HCT116 (cell line): ENCODE measurements at regions not wholly inside any gene's neighbourhood (a gene's known extent, or its start where the extent isn't known, plus 50 kb on each side); places are given as distances from the start of the nearest gene placed in this dataset.

Experiments
- ATAC-seq: fragments of 200-7000 bp; cut with Tn5 transposase; 2 replicates; pipeline ENCODE4 v1.9.1; 2020; ENCODE audit warnings: mild to moderate bottlenecking, moderate library complexity
- BruUV-seq: library from RNA; stranded (reverse); fragments of 400-500 nt; replicated peaks from 2 replicates; lab custom pipeline; 2021; lab: Mats Ljungman, UMichigan
- CTCF ChIA-PET: fragments of 300-600 bp; sonication (Branson Sonifier 250); formaldehyde crosslinking; loops from one replicate; lab custom pipeline; 2021; ENCODE audit warnings: antibody characterized with exemption; lab: Charles Lee
- POLR2A ChIA-PET: fragments of 300-600, 350-600 bp; sonication (Branson Sonifier 250); formaldehyde crosslinking; loops from one replicate; lab custom pipeline; 2021; ENCODE audit warnings: antibody characterized with exemption; lab: Charles Lee
- RAD21 ChIA-PET, 2 experiments: fragments of 300-600 bp; sonication (Branson Sonifier 250); formaldehyde crosslinking; loops; one replicate each; lab custom pipeline; 2023; ENCODE audit warnings: low total read pairs in 2 of 2; ENCODE audit not compliant: uncharacterized antibody in 2 of 2, unreplicated experiment in 2 of 2, low non-redundant PET in 1 of 2; lab: Charles Lee
- DNase-seq: peaks from one replicate; pipeline ENCODE4 v3.0.0-alpha.2; 2010; ENCODE audit warnings: low read depth, low spot score
- H2AFZ ChIP-seq: fragments of 200-600 bp; shearing (Covaris generic), sonication (generic); 2 replicates; pipeline ENCODE4 v1.6.1; 2017; ENCODE audit warnings: low read depth, mixed run types, mixed read lengths, antibody characterized with exemption, low read length; ENCODE audit not compliant: poor library complexity, severe bottlenecking
- H3K27ac ChIP-seq: 2 replicates; pipeline ENCODE4 v1.5.1; 2012; ENCODE audit warnings: low read depth, low read length
- H3K27me3 ChIP-seq: fragments of 200-600 bp; sonication (generic); 2 replicates; pipeline ENCODE4 v1.6.1; 2016; ENCODE audit warnings: mixed run types, low read length, mixed read lengths; ENCODE audit not compliant: insufficient read depth
- H3K36me3 ChIP-seq, 2 experiments: fragments of 200-500 bp in 1 of 2; fragments of 200-600 bp in 1 of 2; sonication (Bioruptor generic) in 1 of 2; sonication (generic) in 1 of 2; 2 replicates each; pipeline versions ENCODE4 v1.5.1 to v1.6.1; 2014 to 2016; ENCODE audit warnings: low read length in 2 of 2, inconsistent platforms in 1 of 2, mixed read lengths in 1 of 2, mixed run types in 1 of 2; ENCODE audit not compliant: insufficient read depth in 2 of 2, control insufficient read depth in 1 of 2
- H3K4me1 ChIP-seq, 2 experiments: fragments of 200-600 bp in 1 of 2; sonication (generic) in 1 of 2; 2 replicates each; pipeline versions ENCODE4 v1.5.1 to v1.6.1; 2012 to 2017; ENCODE audit warnings: low read length in 2 of 2, inconsistent platforms in 1 of 2, mild to moderate bottlenecking in 1 of 2, mixed read lengths in 1 of 2, mixed run types in 1 of 2, moderate library complexity in 1 of 2; ENCODE audit not compliant: insufficient read depth in 2 of 2, control insufficient read depth in 1 of 2
- H3K4me2 ChIP-seq: fragments of 200-600 bp; sonication (generic); 2 replicates; pipeline ENCODE4 v1.6.1; 2017; ENCODE audit warnings: mixed run types, low read length, mixed read lengths
- H3K4me3 ChIP-seq, 2 experiments: fragments of 200-600 bp in 1 of 2; sonication (generic) in 1 of 2; replicated peaks in 1 of 2; 2 replicates each; pipeline ENCODE4 v1.5.1; 2011 to 2016; ENCODE audit warnings: low read length in 2 of 2, control low read depth in 1 of 2, low read depth in 1 of 2, mild to moderate bottlenecking in 1 of 2, mixed read lengths in 1 of 2, mixed run types in 1 of 2
- H3K79me2 ChIP-seq: fragments of 200-600 bp; sonication (generic); 2 replicates; pipeline ENCODE4 v1.6.1; 2017; ENCODE audit warnings: mild to moderate bottlenecking, mixed run types, low read length, moderate library complexity, mixed read lengths; ENCODE audit not compliant: insufficient read depth
- H3K9ac ChIP-seq: fragments of 200-600 bp; sonication (generic); 2 replicates; pipeline ENCODE4 v1.6.1; 2016; ENCODE audit warnings: low read length, mixed read lengths
- H3K9me2 ChIP-seq: fragments of 200-600 bp; sonication (generic), shearing (Covaris generic); 2 replicates; pipeline ENCODE4 v1.6.1; 2017; ENCODE audit warnings: mixed run types, mild to moderate bottlenecking, moderate library complexity; ENCODE audit not compliant: insufficient read depth
- H3K9me3 ChIP-seq, 2 experiments: fragments of 200-500 bp in 1 of 2; fragments of 200-600 bp in 1 of 2; sonication (Bioruptor generic) in 1 of 2; sonication (generic) in 1 of 2; 2 replicates each; pipeline ENCODE4 v1.6.1; 2014 to 2017; ENCODE audit warnings: low read length in 2 of 2, mixed read lengths in 2 of 2, inconsistent platforms in 1 of 2, low read depth in 1 of 2, mild to moderate bottlenecking in 1 of 2, mixed run types in 1 of 2, moderate library complexity in 1 of 2; ENCODE audit not compliant: control insufficient read depth in 1 of 2, insufficient read depth in 1 of 2
- H4K20me1 ChIP-seq: fragments of 200-600 bp; sonication (generic), shearing (Covaris generic); 2 replicates; pipeline ENCODE4 v1.6.1; 2017; ENCODE audit warnings: mixed run types, mild to moderate bottlenecking, moderate library complexity; ENCODE audit not compliant: insufficient read depth
- ATF3 ChIP-seq: IDR thresholded peaks from 2 replicates; pipeline ENCODE4 v1.6.1; 2012
- CBX3 ChIP-seq: IDR thresholded peaks from 2 replicates; pipeline ENCODE4 v1.6.1; 2012; ENCODE audit warnings: low read depth
- CEBPB ChIP-seq: IDR thresholded peaks from 2 replicates; pipeline ENCODE4 v1.6.1; 2012; ENCODE audit warnings: low read depth
- EGR1 ChIP-seq: IDR thresholded peaks from 2 replicates; pipeline ENCODE4 v1.6.1; 2012; ENCODE audit warnings: low read depth
- ELF1 ChIP-seq: IDR thresholded peaks from 2 replicates; pipeline ENCODE4 v1.6.1; 2012; ENCODE audit warnings: low read depth, borderline replicate concordance
- EZH2 ChIP-seq: fragments of 200-600 bp; sonication (generic); IDR thresholded peaks from 2 replicates; pipeline ENCODE4 v1.6.1; 2017; ENCODE audit warnings: antibody characterized with exemption, mixed run types
- EZH2phosphoT487 ChIP-seq: fragments of 200-600 bp; IDR thresholded peaks from 2 replicates; pipeline ENCODE4 v1.6.1; 2018; ENCODE audit warnings: antibody characterized with exemption, borderline replicate concordance
- JUND ChIP-seq: IDR thresholded peaks from 2 replicates; pipeline ENCODE4 v1.6.1; 2012
- POLR2A ChIP-seq: IDR thresholded peaks from 2 replicates; pipeline ENCODE4 v1.7.0; 2011; ENCODE audit warnings: borderline replicate concordance; ENCODE audit not compliant: insufficient read depth, insufficient read length; ENCODE audit errors: extremely low read depth
- POLR2AphosphoS5 ChIP-seq: IDR thresholded peaks from 2 replicates; pipeline ENCODE4 v1.6.1; 2011; ENCODE audit warnings: mild to moderate bottlenecking, low read depth, low read length, moderate library complexity
- RAD21 ChIP-seq: IDR thresholded peaks from 2 replicates; pipeline ENCODE4 v1.6.1; 2012; ENCODE audit warnings: low read depth, mild to moderate bottlenecking
- REST ChIP-seq: IDR thresholded peaks from 2 replicates; pipeline ENCODE4 v1.6.1; 2012; ENCODE audit warnings: low read depth
- SIN3A ChIP-seq: IDR thresholded peaks from 2 replicates; pipeline ENCODE4 v1.6.1; 2012; ENCODE audit warnings: low read depth
- SP1 ChIP-seq: IDR thresholded peaks from 2 replicates; pipeline ENCODE4 v1.6.1; 2012; ENCODE audit warnings: low read depth
- TCF7L2 ChIP-seq: IDR thresholded peaks from 2 replicates; pipeline ENCODE4 v1.7.0; 2011; ENCODE audit warnings: borderline replicate concordance, inconsistent platforms; ENCODE audit not compliant: insufficient read depth, insufficient read length; ENCODE audit errors: extremely low read depth
- YY1 ChIP-seq: IDR thresholded peaks from 2 replicates; pipeline ENCODE4 v1.6.1; 2011; ENCODE audit warnings: low read length, low read depth, moderate library complexity, mild to moderate bottlenecking; ENCODE audit not compliant: insufficient replicate concordance; ENCODE audit errors: extremely low read depth
- ZBTB33 ChIP-seq: IDR thresholded peaks from 2 replicates; pipeline ENCODE4 v1.6.1; 2011; ENCODE audit warnings: mild to moderate bottlenecking, low read length, moderate library complexity; ENCODE audit not compliant: insufficient replicate concordance; ENCODE audit errors: extremely low read depth
- ZFX ChIP-seq: fragments of 450-650 bp; IDR thresholded peaks from 2 replicates; pipeline ENCODE4 v1.6.1; 2017
- ZNF274 ChIP-seq: fragments of 200-500 bp; sonication (Bioruptor generic); IDR thresholded peaks from 2 replicates; pipeline ENCODE4 v1.6.1; 2014; ENCODE audit warnings: mild to moderate bottlenecking, low read depth, low read length, inconsistent platforms
- intact Hi-C: fragments of 100-400 bp; cut with micrococcal nuclease; formaldehyde crosslinking; loops from 2 replicates; pipeline ENCODE4 v1.10.0; 2022

- H3K79me2 ChIP-seq, result no peaks in the 10 kb centered on the region
- DNase-seq (no peak), ATAC-seq (no peak)
- ChIA-PET CTCF (no interaction called here), RAD21 (no interaction called here), POLR2A (no interaction called here)
- BruUV-seq, result no TSS peak
- H3K27ac ChIP-seq, result no peak overlapping the region
- TF ChIP-seq REST (no peak), ATF3 (no peak), EZH2phosphoT487 (no peak), POLR2AphosphoS5 (no peak), EZH2 (no peak), ZBTB33 (no peak), SP1 (no peak), ZNF274 (no peak), TCF7L2 (no peak), ELF1 (no peak), CBX3 (no peak), EGR1 (no peak), SIN3A (no peak), YY1 (no peak), RAD21 (no peak), ZFX (no peak), JUND (no peak), CEBPB (no peak), POLR2A (no peak)
- peaks cover 3 to 4% of the 10 kb centered on the region in 2 experiments; a peak in 1 of 4 replicates for H3K9me3 ChIP-seq
- H3K36me3 ChIP-seq, result no peaks in the 10 kb centered on the region
- no peak overlapping the region for H2AFZ ChIP-seq
- no peaks in the 10 kb centered on the region for H3K27me3 ChIP-seq
- H3K9ac ChIP-seq, result no peak overlapping the region
- H3K4me1 ChIP-seq, result no peaks in the 10 kb centered on the region
- H3K9me2 ChIP-seq, result no peaks in the 10 kb centered on the region
- H4K20me1 ChIP-seq, result no peaks in the 10 kb centered on the region; the same call in 1 of the 2 replicates
- H3K4me3 ChIP-seq, result no peak overlapping the region
- no peak overlapping the region for H3K4me2 ChIP-seq
- intact Hi-C loops, result no loop called here
These were observed 1078.4 kb upstream of the GBE1 start for GRCh38 chr3:82839871-82840270.
